ENCODE measurements at regions not wholly inside any gene's neighbourhood (a gene's known extent, or its start where the extent isn't known, plus 50 kb on each side); places are given as distances from the start of the nearest gene placed in this dataset.

DNA sequence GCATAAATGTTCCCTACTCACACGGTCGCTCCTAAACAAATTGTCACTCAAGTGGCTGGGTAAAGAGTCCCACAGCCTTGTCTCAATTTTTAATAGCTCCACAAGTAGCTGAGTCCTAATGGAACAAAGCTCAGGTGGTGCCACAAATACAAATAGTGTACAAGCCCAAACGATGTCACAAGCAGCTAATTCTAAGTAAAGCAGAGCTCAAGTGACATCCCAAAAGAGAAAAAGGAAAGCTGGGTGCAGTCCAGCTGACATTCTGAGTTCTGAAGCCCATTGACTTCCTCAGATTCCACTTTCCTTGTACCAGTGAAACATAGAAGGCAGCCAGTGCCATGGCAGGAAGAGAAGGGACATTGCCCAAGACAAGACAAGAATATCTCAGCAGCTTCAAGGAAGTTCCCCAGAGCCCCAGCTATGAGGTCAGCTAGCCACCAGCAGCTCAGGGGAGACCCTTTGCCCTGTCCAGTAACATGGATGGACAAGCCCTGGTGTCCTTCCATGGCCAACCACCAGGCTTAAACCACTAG is 231.2 kb upstream of the SGCD start:
- Mint-ChIP-seq H3K4me1 (no peaks in the 10 kb centered on the region), H3K27me3 (no peaks in the 10 kb centered on the region), H3K4me3 (no peak overlapping the region), H3K9me3 (ENCODE audit: low read depth) (peaks cover 3% of the 10 kb centered on the region), H3K27ac (no peak overlapping the region), H3K36me3 (no peaks in the 10 kb centered on the region)
- ATAC-seq (no peak), DNase-seq (no peak)
- CTCF ChIA-PET, result no interaction called here

DNA sequence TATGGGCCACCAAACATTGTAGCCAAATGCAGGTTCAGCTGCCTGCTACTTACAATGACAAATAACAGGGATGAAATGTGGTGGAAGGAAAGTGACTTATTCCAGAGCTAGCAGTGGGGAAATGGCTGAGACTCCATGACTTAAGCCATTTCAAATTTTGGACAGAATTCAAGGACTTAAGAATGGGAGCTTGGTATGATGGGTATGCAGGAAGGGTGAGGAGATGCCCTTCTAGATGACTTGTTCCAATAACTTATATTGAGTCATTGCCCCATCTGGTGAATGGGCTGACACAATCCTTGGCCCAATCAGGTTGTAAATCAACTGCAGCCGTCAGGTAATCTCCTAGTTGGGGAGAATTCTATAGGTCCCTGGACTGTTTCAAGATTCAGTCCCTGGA is 230.7 kb upstream of the SGCD start:
- no peaks in the 10 kb centered on the region for H3K36me3 Mint-ChIP-seq
- CTCF ChIA-PET, result no interaction called here
- H3K27me3 Mint-ChIP-seq, result no peaks in the 10 kb centered on the region

DNA sequence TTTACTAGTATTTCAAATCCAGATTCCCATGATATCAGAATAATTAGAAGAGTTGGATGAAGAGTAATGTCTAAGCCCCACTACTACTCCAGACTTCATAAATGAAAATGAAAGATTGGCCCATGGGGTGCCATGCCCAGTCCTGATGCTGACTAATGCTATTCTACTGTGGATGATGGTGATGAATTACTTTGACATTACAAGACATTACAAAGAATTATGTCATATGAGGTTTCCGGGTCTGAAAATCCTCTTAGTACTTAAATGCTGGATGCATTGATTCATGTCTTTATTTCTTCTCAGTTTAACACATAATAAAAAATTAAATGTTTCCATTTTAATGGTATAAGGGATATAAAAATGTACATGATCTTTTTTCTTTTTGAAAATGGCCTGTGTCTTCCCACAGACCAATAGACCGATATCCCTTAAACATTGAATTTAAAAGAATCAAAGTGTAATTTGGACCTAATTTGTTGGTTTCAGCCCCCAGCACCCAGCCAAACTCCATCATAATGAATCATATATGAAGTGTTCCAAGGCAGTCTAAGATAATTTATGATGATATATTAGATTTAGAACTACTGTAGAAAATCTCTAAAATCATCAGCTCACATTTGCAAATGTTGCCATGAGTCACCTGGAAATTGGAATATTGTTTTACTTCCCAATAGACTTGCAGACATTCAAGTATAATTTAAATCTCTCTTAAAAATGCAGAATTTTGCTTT is 223.6 kb upstream of the SGCD start:
- no peaks in the 10 kb centered on the region for H3K9me3 Mint-ChIP-seq (ENCODE audit: low read depth)
- H3K27ac Mint-ChIP-seq, result no peak overlapping the region
- no peaks in the 10 kb centered on the region for H3K36me3 Mint-ChIP-seq
- ATAC-seq (no peak), DNase-seq (no peak)
- CTCF ChIA-PET, result no interaction called here
- no peak overlapping the region for H3K4me3 Mint-ChIP-seq
- H3K4me1 Mint-ChIP-seq, result no peaks in the 10 kb centered on the region
- no peaks in the 10 kb centered on the region for H3K27me3 Mint-ChIP-seq

More for the DNA sequence above, 230.7 kb upstream of the SGCD start:
- ATAC-seq, result no peak
- H3K4me1 Mint-ChIP-seq, result no peaks in the 10 kb centered on the region
- DNase-seq, result no peak
- H3K9me3 Mint-ChIP-seq (ENCODE audit: low read depth), result peaks cover 3% of the 10 kb centered on the region
- no peak overlapping the region for H3K27ac Mint-ChIP-seq
- H3K4me3 Mint-ChIP-seq, result no peak overlapping the region

DNA sequence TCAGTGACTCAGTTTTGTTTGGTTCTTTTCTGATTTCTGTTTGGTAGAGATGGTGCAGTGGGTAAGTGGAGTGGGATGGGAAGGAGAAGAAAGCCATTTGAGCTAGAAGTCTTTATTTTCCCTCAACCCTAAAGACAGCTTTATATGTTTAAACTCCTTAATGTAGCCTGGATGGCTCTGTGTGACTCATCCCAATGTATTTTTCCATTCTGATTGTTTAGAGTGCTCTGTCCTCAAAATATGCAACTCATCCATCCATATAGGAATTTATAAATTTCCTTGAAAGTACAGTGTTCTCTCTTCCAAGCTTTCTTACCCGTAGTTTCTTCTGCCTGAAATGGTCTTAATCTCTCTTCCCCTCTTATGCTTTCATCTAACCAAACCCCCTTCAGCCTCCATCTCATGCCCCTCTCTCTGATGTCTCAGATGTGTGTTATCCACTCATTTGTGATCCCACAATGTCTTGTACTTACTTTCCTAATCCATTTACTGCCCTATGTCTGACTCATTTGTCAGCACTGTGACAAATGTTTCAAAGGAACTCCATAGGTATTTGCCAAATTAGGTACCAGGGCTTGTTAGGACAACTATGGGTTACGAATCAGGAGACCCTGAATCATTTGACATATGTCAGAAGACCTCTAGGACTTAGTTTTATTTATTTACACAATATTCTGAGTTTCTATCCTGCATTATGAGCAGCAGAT is 217.5 kb upstream of the SGCD start:
- no peaks in the 10 kb centered on the region for H3K4me1 Mint-ChIP-seq
- ATAC-seq, result no peak
- CTCF ChIA-PET, result no interaction called here
- H3K9me3 Mint-ChIP-seq (ENCODE audit: low read depth), result no peaks in the 10 kb centered on the region
- no peak overlapping the region for H3K4me3 Mint-ChIP-seq
- no peaks in the 10 kb centered on the region for H3K27me3 Mint-ChIP-seq
- no peak for DNase-seq
- no peaks in the 10 kb centered on the region for H3K36me3 Mint-ChIP-seq
- H3K27ac Mint-ChIP-seq, result no peak overlapping the region

DNA sequence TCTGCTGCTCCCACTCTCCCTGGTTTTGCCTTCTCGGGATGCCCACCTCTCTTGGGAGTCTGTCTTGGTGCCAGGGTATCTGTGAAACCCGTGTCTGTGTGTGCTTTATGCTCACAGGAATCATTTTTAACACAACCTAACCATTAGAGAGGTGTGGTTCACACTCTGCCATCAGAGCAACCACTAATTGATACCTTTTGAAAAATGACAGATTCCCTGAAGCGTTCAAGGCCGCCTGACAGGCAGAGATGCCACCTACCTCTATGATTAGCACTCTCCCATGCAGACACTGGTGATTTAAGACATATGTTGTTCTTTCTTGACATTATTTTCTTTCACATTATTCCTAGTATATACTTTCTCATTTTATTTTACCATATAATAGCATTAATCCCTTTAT is 207.3 kb upstream of the SGCD start:
- no peak overlapping the region for H3K4me3 Mint-ChIP-seq
- ATAC-seq (no peak), DNase-seq (no peak)
- CTCF ChIA-PET, result no interaction called here
- no peak overlapping the region for H3K27ac Mint-ChIP-seq
- no peaks in the 10 kb centered on the region for H3K9me3 Mint-ChIP-seq (ENCODE audit: low read depth)
- H3K36me3 Mint-ChIP-seq, result no peaks in the 10 kb centered on the region
- H3K27me3 Mint-ChIP-seq, result no peaks in the 10 kb centered on the region
- H3K4me1 Mint-ChIP-seq, result no peaks in the 10 kb centered on the region

DNA sequence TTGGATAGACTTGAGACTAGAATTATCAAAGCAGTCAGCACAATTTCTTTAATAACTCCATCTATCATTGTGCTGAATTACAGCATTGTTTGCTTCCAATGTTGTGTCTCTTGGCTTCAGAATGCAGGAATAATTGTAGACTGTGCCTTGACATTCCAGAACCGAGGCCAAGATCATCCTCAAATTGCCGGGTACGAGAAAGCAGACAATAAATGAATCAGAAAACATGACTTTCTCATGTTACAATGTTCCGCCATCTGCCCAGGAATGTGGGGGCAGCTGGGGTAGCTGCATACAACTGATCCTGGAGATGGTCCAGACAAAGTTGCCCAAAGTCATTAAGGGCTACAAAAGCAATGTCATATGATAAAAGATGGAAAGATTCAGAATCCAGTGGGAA is 206.2 kb upstream of the SGCD start:
- ATAC-seq (no peak), DNase-seq (no peak)
- Mint-ChIP-seq H3K27ac (no peak overlapping the region), H3K36me3 (no peaks in the 10 kb centered on the region), H3K4me3 (no peak overlapping the region), H3K4me1 (no peaks in the 10 kb centered on the region), H3K27me3 (no peaks in the 10 kb centered on the region), H3K9me3 (ENCODE audit: low read depth) (no peaks in the 10 kb centered on the region)
- CTCF ChIA-PET, result no interaction called here

DNA sequence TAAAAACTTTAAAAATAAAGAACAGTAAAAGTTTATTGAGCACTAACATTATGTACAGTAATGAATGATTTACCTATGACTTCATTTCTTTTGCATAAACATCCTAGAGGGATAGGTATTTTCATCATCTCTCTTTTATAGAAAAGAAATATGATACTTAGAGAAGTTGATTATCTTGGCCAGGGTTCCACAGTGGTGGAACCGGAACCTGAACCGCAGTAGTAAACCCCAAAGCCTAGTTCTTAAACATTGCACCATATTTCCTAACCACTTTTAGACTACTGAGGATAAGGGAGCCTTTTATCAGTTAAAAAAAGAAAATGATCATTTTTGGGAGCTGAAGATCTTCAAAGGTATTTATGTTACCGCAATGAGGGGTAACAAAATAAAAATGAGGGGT is 205.7 kb upstream of the SGCD start:
- Mint-ChIP-seq H3K36me3 (no peaks in the 10 kb centered on the region), H3K4me3 (no peak overlapping the region), H3K9me3 (ENCODE audit: low read depth) (no peaks in the 10 kb centered on the region), H3K27ac (no peak overlapping the region), H3K4me1 (no peaks in the 10 kb centered on the region), H3K27me3 (no peaks in the 10 kb centered on the region)
- CTCF ChIA-PET, result no interaction called here
- ATAC-seq (no peak), DNase-seq (no peak)

DNA sequence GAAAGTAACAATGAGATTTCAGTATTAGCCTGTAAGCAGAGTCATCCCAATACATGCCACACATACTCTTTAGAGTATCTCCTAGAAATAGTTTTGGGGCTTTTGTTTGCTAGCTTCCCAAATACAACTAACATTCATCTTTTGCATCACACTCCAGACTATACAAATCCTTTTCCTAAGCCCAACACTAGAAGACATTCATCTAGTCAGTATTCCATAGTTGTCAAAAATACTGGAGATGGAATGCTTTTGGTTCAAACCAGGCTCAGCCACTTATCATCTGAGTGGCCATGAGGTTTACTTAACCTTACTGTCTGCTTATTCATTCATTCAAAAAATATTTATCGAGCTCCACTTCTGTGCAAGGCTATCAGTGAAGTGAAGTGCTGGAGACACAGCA is 205.1 kb upstream of the SGCD start:
- no peak for ATAC-seq
- H3K9me3 Mint-ChIP-seq (ENCODE audit: low read depth), result no peaks in the 10 kb centered on the region
- no peaks in the 10 kb centered on the region for H3K36me3 Mint-ChIP-seq
- no peak for DNase-seq
- no peak overlapping the region for H3K27ac Mint-ChIP-seq
- CTCF ChIA-PET, result no interaction called here
- H3K27me3 Mint-ChIP-seq, result no peaks in the 10 kb centered on the region
- H3K4me3 Mint-ChIP-seq, result no peak overlapping the region
- H3K4me1 Mint-ChIP-seq, result no peaks in the 10 kb centered on the region

DNA sequence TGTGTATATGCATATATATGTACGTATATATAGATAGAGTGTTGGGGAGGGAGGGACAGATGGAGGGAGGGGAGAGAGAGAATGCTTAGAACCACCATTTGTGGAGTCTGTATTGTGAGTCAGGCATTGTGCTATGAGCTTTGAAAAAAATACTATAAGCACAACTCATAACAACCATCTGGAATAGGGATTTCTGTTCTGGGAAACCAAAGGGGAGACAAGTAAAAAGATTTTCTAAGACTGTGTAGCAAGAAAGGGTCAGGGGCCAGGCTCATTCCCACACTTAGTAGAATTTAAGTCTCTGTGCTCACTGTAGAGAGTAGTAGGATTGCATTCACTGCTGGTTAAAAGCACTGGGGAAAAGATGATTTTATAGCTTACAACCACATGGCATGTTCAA is 202.3 kb upstream of the SGCD start:
- Mint-ChIP-seq H3K27me3 (no peaks in the 10 kb centered on the region), H3K4me3 (no peak overlapping the region), H3K9me3 (ENCODE audit: low read depth) (no peaks in the 10 kb centered on the region), H3K36me3 (no peaks in the 10 kb centered on the region), H3K4me1 (no peaks in the 10 kb centered on the region), H3K27ac (no peak overlapping the region)
- DNase-seq (no peak), ATAC-seq (no peak)
- CTCF ChIA-PET, result no interaction called here

DNA sequence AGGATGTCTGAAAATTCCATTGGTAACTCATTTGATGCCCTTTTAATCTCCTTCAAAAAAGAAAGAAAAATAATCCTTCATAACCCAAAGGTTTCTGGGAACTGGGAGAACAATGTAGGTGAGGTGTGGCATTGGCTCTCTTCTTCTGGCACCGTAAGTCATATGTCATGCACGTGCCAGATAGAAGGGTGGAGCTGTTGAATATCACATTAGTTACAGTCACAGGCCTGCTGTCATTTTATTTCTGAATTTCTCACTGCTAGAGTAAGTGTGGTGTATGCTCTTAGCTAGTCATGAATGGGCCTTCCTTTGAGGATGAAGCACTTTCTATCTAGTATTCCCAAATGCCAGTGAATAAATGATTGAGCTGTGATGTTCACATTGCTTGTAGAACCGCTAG is 201.8 kb upstream of the SGCD start:
- ATAC-seq, result no peak
- CTCF ChIA-PET, result no interaction called here

DNA sequence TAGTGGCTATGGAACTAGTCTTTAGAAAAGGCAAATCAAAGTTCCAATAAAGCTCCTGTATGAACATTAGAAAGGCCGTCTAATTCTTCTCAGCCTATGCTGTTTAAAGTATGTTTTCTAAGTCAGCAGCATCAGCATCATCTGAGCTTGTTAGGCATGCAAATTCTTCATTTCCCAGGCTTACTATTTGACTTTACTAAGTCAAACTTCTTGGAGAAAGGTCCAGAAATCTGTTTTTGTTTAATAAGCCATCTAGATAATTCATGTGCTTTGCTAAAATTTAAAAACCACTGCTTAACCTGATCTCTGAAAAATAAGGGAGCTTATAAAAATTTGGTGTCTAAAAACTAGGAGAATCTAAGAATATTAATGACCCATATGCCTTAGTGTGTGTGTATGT is 200.2 kb upstream of the SGCD start:
- CTCF ChIA-PET, result no interaction called here
- Mint-ChIP-seq H3K27ac (no peak overlapping the region), H3K4me1 (no peaks in the 10 kb centered on the region), H3K36me3 (no peaks in the 10 kb centered on the region), H3K4me3 (no peak overlapping the region), H3K27me3 (no peaks in the 10 kb centered on the region), H3K9me3 (ENCODE audit: low read depth) (no peaks in the 10 kb centered on the region)
- DNase-seq, result no peak
- ATAC-seq, result no peak

More for the DNA sequence above, 201.8 kb upstream of the SGCD start:
- no peak overlapping the region for H3K4me3 Mint-ChIP-seq
- H3K4me1 Mint-ChIP-seq, result no peaks in the 10 kb centered on the region
- no peak for DNase-seq
- H3K27me3 Mint-ChIP-seq, result no peaks in the 10 kb centered on the region
- H3K9me3 Mint-ChIP-seq (ENCODE audit: low read depth), result no peaks in the 10 kb centered on the region
- H3K27ac Mint-ChIP-seq, result no peak overlapping the region
- H3K36me3 Mint-ChIP-seq, result no peaks in the 10 kb centered on the region

DNA sequence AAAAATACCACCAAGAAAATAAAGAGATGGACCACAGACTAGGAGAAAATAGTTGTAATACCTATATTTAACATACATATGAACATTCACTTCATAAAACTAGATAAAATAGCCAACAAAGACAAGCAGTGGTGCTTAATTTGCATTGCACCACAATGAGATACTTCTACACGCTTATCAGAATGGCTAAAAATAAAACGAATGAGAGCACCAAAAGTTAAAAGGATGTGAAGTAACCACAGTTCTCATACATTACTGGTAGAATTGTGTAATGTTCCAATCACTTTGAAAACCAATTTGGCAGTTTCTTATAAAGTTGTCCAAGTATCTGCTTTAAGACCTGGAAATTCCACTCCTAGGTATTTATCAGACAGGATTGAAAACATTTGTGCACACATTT is 198.9 kb upstream of the SGCD start:
- Mint-ChIP-seq H3K27me3 (no peaks in the 10 kb centered on the region), H3K9me3 (ENCODE audit: low read depth) (no peaks in the 10 kb centered on the region), H3K36me3 (no peaks in the 10 kb centered on the region), H3K27ac (no peak overlapping the region), H3K4me1 (no peaks in the 10 kb centered on the region), H3K4me3 (no peak overlapping the region)
- DNase-seq (no peak), ATAC-seq (no peak)
- CTCF ChIA-PET, result no interaction called here

DNA sequence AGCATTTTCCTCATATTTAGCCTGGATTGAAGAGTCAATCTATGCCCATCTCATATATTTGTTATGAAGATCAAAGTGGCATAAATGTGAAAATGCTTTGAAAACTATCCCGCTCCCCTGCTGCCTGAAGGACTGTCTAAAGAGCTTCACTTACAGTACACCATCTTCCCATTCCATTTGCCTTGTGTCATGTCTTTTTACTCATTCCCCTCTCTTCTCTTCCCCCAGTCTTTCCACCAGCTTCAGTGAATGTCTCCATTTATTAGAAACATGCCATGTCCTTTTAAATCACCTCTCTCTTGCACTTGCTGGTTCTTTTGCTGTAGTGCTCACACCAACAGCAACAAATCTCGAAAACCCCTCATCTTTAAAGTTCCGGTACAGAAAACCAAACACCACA is 192.7 kb upstream of the SGCD start:
- ATAC-seq (no peak), DNase-seq (no peak)
- H3K36me3 Mint-ChIP-seq, result no peaks in the 10 kb centered on the region
- CTCF ChIA-PET, result no interaction called here
- H3K4me1 Mint-ChIP-seq, result no peaks in the 10 kb centered on the region
- no peak overlapping the region for H3K27ac Mint-ChIP-seq
- H3K4me3 Mint-ChIP-seq, result no peak overlapping the region
- H3K27me3 Mint-ChIP-seq, result no peaks in the 10 kb centered on the region
- H3K9me3 Mint-ChIP-seq (ENCODE audit: low read depth), result no peaks in the 10 kb centered on the region

DNA sequence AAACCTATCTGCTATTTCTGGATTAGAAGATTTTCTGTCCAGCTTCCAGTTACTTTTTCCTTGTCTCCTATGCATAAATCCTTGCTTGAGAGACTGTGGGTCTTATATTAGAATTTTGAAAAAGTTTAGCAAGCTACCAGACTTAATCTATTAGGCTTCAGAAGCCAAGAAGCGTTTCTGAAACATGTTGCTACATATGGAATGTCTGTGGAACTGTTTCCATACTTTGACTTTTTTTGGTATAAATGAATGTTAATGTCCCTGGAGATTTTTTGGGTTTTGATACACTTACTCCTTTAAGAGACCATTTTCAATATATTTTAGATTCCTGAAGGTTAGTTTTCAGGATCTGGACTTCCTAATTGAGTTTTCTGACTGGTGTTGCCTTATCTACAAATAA is 191.4 kb upstream of the SGCD start:
- H3K27ac Mint-ChIP-seq, result no peak overlapping the region
- no peaks in the 10 kb centered on the region for H3K4me1 Mint-ChIP-seq
- no peak for ATAC-seq
- no peaks in the 10 kb centered on the region for H3K36me3 Mint-ChIP-seq
- H3K4me3 Mint-ChIP-seq, result no peak overlapping the region
- DNase-seq, result no peak
- H3K27me3 Mint-ChIP-seq, result no peaks in the 10 kb centered on the region
- CTCF ChIA-PET, result no interaction called here
- H3K9me3 Mint-ChIP-seq (ENCODE audit: low read depth), result no peaks in the 10 kb centered on the region
